ENCODE measurements at regions not wholly inside any gene's neighbourhood (a gene's known extent, or its start where the extent isn't known, plus 50 kb on each side); places are given as distances from the start of the nearest gene placed in this dataset.
"Not testable (repeated sequence)": the region's sequence is repeated elsewhere in the genome, so short reads cannot be mapped to it uniquely, and the experiment has no call there.

DNA sequence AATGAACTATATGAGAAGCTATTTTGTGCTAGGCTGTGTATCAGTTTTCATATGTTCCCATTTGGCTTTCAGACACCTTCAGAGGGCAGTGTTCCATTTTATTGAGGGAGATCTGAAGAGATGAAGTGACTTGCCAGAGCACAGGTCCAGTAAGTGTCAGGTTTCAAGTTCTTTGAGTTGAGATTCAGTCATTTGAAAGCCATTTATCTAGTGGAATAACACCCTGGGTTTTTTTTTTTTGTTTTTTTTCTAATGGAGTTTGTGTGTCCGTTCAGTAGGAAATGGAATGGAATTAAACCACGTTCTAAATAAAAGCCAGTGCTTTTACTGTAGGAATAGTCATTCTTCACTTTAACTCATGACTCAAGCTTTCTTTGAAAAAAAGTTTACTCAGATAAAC lies 652.9 kb upstream of the USP24 start:
- no peaks in the 10 kb centered on the region for H3K9me3 Mint-ChIP-seq

DNA sequence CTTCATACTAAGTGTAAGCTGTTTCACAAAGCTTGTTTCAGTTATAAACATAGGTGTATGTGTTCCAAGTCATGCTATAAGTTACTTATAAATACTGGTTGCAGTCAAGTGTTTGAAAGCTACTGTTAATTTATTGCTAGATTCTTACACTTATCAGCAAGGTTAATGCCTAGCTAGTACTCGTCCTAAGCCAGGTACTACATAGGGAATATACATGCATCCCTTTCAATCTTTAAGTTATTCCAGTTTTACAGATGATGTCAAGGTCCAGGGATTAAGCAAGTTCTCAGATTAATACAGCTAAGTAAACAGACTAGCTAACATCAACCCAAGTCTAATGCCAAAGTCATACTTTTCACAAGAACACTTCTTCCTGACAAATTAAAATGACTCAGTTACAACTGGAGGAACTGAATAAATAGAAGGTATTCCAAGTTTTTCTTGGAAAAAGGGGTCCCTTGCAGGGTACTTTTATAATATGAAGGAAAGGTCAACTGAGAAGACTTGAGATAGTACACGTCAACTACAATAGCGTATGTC lies 652.2 kb upstream of the USP24 start:
- TF ChIP-seq, protein P1, sequence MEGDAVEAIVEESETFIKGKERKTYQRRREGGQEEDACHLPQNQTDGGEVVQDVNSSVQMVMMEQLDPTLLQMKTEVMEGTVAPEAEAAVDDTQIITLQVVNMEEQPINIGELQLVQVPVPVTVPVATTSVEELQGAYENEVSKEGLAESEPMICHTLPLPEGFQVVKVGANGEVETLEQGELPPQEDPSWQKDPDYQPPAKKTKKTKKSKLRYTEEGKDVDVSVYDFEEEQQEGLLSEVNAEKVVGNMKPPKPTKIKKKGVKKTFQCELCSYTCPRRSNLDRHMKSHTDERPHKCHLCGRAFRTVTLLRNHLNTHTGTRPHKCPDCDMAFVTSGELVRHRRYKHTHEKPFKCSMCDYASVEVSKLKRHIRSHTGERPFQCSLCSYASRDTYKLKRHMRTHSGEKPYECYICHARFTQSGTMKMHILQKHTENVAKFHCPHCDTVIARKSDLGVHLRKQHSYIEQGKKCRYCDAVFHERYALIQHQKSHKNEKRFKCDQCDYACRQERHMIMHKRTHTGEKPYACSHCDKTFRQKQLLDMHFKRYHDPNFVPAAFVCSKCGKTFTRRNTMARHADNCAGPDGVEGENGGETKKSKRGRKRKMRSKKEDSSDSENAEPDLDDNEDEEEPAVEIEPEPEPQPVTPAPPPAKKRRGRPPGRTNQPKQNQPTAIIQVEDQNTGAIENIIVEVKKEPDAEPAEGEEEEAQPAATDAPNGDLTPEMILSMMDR (IDR thresholded peaks at IDR 0.05), result no peak
- no peaks in the 10 kb centered on the region for H3K9me3 Mint-ChIP-seq
- no peaks in the 10 kb centered on the region for H3K36me3 Mint-ChIP-seq (ENCODE audit: low read depth)
- no peak for DNase-seq
- no peak overlapping the region for H3K4me3 Mint-ChIP-seq
- H3K4me1 Mint-ChIP-seq (ENCODE audit: low read depth), result peaks cover 21% of the 10 kb centered on the region; the same call in 1 of the 2 replicates
- H3K27ac Mint-ChIP-seq, result no peak overlapping the region
- H3K27me3 Mint-ChIP-seq (ENCODE audit: insufficient read depth), result no peaks in the 10 kb centered on the region

More for the DNA sequence above, 652.9 kb upstream of the USP24 start:
- TF ChIP-seq, protein P1 (IDR thresholded peaks at IDR 0.05), result no peak; the same call in 1 of the 2 replicates
- H3K27ac Mint-ChIP-seq, result no peak overlapping the region
- no peak overlapping the region for H3K4me3 Mint-ChIP-seq
- no peak for DNase-seq
- H3K4me1 Mint-ChIP-seq (ENCODE audit: low read depth), result peaks cover 21% of the 10 kb centered on the region; the same call in 1 of the 2 replicates
- no peaks in the 10 kb centered on the region for H3K36me3 Mint-ChIP-seq (ENCODE audit: low read depth)
- no peaks in the 10 kb centered on the region for H3K27me3 Mint-ChIP-seq (ENCODE audit: insufficient read depth)

DNA sequence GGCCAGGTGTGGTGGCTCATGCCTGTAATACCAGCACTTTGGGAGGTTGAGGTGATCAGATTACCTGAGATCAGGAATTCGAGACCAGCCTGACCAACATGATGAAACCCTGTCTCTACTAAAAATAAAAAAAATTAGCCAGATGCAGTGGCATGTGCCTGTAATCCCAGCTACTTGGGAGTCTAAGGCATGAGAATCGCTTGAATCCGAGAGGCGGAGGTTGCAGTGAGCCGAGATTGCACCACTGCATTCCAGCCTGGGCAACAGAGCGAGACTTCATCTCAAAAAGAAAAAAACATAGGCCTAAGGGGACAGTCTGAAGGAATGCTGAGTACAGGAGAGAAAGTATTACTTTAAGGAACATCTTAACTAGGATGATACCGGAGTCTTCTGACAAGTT lies 650.6 kb upstream of the USP24 start:
- H3K4me3 Mint-ChIP-seq; DNase-seq; H3K36me3 Mint-ChIP-seq (ENCODE audit: low read depth); H3K9me3 Mint-ChIP-seq; H3K27ac Mint-ChIP-seq; H3K27me3 Mint-ChIP-seq (ENCODE audit: insufficient read depth): not testable (repeated sequence)
- H3K4me1 Mint-ChIP-seq (ENCODE audit: low read depth), result peaks cover 21% of the 10 kb centered on the region; the same call in 1 of the 2 replicates

DNA sequence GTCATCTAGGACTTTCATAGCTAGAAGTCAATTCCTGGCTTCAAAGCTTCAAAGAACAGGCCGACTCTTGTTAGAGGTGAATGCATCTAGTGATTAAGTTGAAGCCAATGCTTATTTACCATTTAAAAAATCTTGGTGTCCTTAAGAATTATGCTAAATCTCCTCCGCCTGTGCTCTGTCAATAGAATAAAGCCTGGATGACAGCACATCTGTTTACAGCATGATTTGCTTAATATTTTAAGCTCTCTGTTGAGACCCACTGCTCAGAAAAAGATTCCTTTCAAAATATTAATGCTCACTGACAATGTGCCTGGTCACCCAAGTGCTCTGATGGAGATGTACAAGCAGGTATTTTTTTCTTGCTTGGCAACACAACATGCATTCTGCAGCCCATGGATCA lies 649.1 kb upstream of the USP24 start:
- no peak overlapping the region for H3K27ac Mint-ChIP-seq
- no peak for DNase-seq
- no peak overlapping the region for H3K4me3 Mint-ChIP-seq
- H3K4me1 Mint-ChIP-seq (ENCODE audit: low read depth), result peaks cover 14% of the 10 kb centered on the region; the same call in 1 of the 2 replicates
- no peaks in the 10 kb centered on the region for H3K36me3 Mint-ChIP-seq (ENCODE audit: low read depth)
- no peaks in the 10 kb centered on the region for H3K27me3 Mint-ChIP-seq (ENCODE audit: insufficient read depth)
- TF ChIP-seq, protein P1 (IDR thresholded peaks at IDR 0.05), result no peak
- H3K9me3 Mint-ChIP-seq, result no peaks in the 10 kb centered on the region

DNA sequence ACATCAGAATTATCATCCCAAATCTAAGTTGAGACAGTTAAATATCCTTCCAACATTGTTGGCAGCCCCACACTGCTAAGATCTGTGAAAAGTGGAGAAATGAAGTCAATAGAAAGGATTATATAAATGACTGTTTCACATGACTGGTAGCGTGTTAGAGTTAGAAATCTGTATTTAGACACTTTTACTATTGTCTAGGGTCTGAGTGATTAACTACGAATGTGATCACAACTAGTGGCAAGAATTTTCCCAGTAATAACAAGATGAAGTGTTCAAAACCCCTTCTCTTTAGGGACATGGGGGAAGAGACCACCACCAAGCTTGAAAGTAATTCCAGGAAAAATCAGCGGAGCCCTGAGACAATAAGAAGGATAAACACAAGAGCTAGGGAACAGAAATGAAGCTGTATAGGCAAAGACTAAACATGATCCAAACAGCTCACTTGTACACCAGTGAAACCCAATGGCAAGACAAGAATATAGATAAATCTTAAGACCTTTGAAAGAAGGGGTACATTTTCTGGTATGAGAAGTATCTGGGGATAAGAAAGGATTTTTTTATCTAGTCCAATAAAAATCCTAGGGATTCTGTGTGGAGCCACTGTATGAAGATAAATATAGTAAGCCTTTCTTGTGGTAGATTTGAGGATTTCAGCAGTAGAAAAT lies 646.6 kb upstream of the USP24 start:
- DNase-seq, result no peak
- TF ChIP-seq, protein P1 (IDR thresholded peaks at IDR 0.05), result no peak

DNA sequence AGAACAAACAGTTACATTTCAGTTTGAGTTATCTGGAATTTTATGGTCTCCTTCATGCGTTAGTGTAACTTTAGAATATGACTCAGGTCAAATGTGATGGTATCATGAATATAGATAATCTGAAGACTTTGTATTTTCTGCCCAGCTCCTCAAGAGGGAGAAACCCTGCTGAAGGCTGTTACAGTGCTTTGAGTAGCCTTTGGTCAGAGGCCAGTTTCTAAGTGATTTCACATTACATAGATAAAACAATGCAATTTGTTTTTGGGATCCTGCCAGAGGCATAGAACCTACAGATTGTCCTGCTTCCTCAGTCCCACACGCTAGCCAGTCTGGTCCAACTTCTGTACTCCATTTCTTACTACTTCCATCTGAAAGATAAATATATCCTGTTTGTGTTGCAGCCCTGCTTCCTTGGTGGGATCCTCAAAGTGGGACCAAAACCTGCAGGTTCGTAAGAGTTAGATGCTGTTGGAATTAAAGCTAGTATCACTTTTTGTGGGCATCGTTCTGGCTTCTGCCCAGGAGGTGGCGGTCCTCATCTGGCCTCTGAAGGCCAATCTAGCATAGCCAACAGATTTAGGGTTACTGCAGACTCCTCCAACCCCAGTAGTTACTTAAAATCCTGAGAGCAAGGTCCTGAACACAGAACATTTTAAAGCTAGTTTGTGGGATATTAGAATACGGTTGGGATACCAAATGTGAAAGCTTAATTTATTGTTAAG lies 645.8 kb upstream of the USP24 start:
- no peaks in the 10 kb centered on the region; the same call in 1 of the 2 replicates for H3K27me3 Mint-ChIP-seq (ENCODE audit: insufficient read depth)
- H3K4me3 Mint-ChIP-seq, result no peak overlapping the region
- H3K4me1 Mint-ChIP-seq (ENCODE audit: low read depth), result no peaks in the 10 kb centered on the region; the same call in 1 of the 2 replicates
- H3K9me3 Mint-ChIP-seq, result no peaks in the 10 kb centered on the region
- TF ChIP-seq, protein P1 (IDR thresholded peaks at IDR 0.05), result no peak
- DNase-seq, result no peak
- no peaks in the 10 kb centered on the region for H3K36me3 Mint-ChIP-seq (ENCODE audit: low read depth)
- no peak overlapping the region for H3K27ac Mint-ChIP-seq

More for the DNA sequence above, 646.6 kb upstream of the USP24 start:
- H3K4me1 Mint-ChIP-seq (ENCODE audit: low read depth), result no peaks in the 10 kb centered on the region; the same call in 1 of the 2 replicates
- no peak overlapping the region for H3K4me3 Mint-ChIP-seq
- no peaks in the 10 kb centered on the region for H3K27me3 Mint-ChIP-seq (ENCODE audit: insufficient read depth)
- no peaks in the 10 kb centered on the region for H3K9me3 Mint-ChIP-seq
- H3K27ac Mint-ChIP-seq, result no peak overlapping the region
- H3K36me3 Mint-ChIP-seq (ENCODE audit: low read depth), result no peaks in the 10 kb centered on the region
